Upper lobe of right lung (tissue), 1 donor: ENCODE measurements at regions not wholly inside any gene's neighbourhood (a gene's known extent, or its start where the extent isn't known, plus 50 kb on each side); places are given as distances from the start of the nearest gene placed in this dataset.
A peak's percentile ranks its signal among the peaks of the same experiment; 100 is the strongest.

Source experiments
- ATAC-seq: fragments of 200-7000 bp; cut with Tn5 transposase; one replicate; pipeline ENCODE4 v1.9.1; 2020; ENCODE audit warnings: mild to moderate bottlenecking, moderate library complexity
- DNase-seq: peaks from one replicate; pipeline ENCODE4 v3.0.0-alpha.2; 2020
- H3K27ac ChIP-seq: fragments of 200-600 bp; one replicate; pipeline ENCODE4 v1.8.0; 2022
- H3K27me3 ChIP-seq: fragments of 200-600 bp; one replicate; pipeline ENCODE4 v1.8.0; 2022; ENCODE audit warnings: mild to moderate bottlenecking
- H3K36me3 ChIP-seq: fragments of 200-600 bp; one replicate; pipeline ENCODE4 v1.8.0; 2022
- H3K4me1 ChIP-seq: fragments of 200-600 bp; one replicate; pipeline ENCODE4 v1.8.0; 2022
- H3K4me3 ChIP-seq: fragments of 200-600 bp; one replicate; pipeline ENCODE4 v1.8.0; 2022; ENCODE audit warnings: mild to moderate bottlenecking
- H3K9me3 ChIP-seq: fragments of 200-600 bp; one replicate; pipeline ENCODE4 v1.8.0; 2022
- CTCF ChIP-seq: fragments of 200-600 bp; IDR thresholded peaks from one replicate; pipeline ENCODE4 v1.8.0; 2022; ENCODE audit warnings: antibody characterized with exemption
- intact Hi-C: fragments of 100-400 bp; cut with DNase I; formaldehyde crosslinking; loops from one replicate; pipeline ENCODE4 v1.11.0; 2022
- donor health status: DM: no; HTN: yes; CAD: no; lungs with severe emphysema.

- peaks cover 6% of the 10 kb centered on the region for H3K4me1 ChIP-seq
- H3K4me3 ChIP-seq, result no peak overlapping the region
- H3K27ac ChIP-seq, result no peak overlapping the region
- no peaks in the 10 kb centered on the region for H3K36me3 ChIP-seq
- no peaks in the 10 kb centered on the region for H3K27me3 ChIP-seq
- no peaks in the 10 kb centered on the region for H3K9me3 ChIP-seq
- intact Hi-C loops, result no loop called here
- DNase-seq, result no peak
- ATAC-seq, result peak; percentile 65
- TF ChIP-seq CTCF, result no peak
These were observed 51.0 kb upstream of the LIFR start for GRCh38 chr5:38607396-38607795.

DNA sequence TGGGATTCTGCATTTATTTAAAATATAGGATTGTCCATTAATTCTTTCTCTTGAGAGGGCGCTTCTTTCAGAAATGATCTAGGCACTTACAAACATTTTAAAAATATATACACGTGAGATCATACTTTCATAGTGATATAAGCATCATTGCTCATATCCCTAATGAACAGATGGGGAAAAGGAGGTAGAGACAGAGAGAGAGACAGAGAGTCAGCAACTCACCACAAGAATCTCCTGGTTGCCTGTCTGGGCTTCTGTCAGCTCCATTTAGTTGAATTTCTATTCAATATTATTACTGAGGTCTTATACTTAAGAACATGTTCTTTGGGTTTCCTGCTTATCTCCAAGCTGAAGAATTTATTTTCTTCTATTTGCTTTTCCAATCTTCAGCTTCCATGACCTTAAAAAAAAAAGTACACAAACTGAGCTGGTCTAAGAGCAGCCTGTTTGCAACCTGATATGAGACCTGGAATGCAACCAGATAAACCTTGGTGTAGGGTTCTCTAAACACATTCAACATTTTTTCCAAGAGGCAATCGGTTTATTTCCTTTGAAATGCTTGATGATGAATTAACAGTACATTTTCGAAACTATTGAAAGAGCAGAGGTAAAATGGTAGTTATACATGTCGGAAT lies 51.6 kb upstream of the LIFR start:
- intact Hi-C loops, result no loop called here
- no peak for TF ChIP-seq CTCF
- Histone ChIP-seq H3K4me1 (peaks cover 6% of the 10 kb centered on the region), H3K9me3 (no peaks in the 10 kb centered on the region), H3K27ac (no peak overlapping the region), H3K36me3 (no peaks in the 10 kb centered on the region), H3K4me3 (no peak overlapping the region), H3K27me3 (no peaks in the 10 kb centered on the region)
- DNase-seq (no peak), ATAC-seq (peak; percentile 72)

- peaks cover 6% of the 10 kb centered on the region for H3K4me1 ChIP-seq
- no peaks in the 10 kb centered on the region for H3K9me3 ChIP-seq
- intact Hi-C loops, result no loop called here
- H3K27ac ChIP-seq, result no peak overlapping the region
- DNase-seq, result no peak
- ATAC-seq, result no peak
- H3K4me3 ChIP-seq, result no peak overlapping the region
- TF ChIP-seq CTCF, result no peak
- no peaks in the 10 kb centered on the region for H3K27me3 ChIP-seq
- no peaks in the 10 kb centered on the region for H3K36me3 ChIP-seq
These were observed 52.4 kb upstream of the LIFR start for GRCh38 chr5:38608874-38609273.

GRCh38 chr5:38612851-38613250 lies 56.4 kb upstream of the LIFR start:
- Histone ChIP-seq H3K9me3 (peaks cover 1% of the 10 kb centered on the region), H3K4me3 (no peak overlapping the region), H3K36me3 (no peaks in the 10 kb centered on the region), H3K4me1 (peaks cover 6% of the 10 kb centered on the region), H3K27ac (no peak overlapping the region), H3K27me3 (no peaks in the 10 kb centered on the region)
- no peak for DNase-seq
- intact Hi-C loops, result no loop called here
- no peak for ATAC-seq
- no peak for TF ChIP-seq CTCF

- Histone ChIP-seq H3K4me3 (no peak overlapping the region), H3K9me3 (peaks cover 7% of the 10 kb centered on the region), H3K27me3 (no peaks in the 10 kb centered on the region), H3K36me3 (no peaks in the 10 kb centered on the region), H3K27ac (no peak overlapping the region), H3K4me1 (peaks cover 4% of the 10 kb centered on the region)
- no peak for TF ChIP-seq CTCF
- intact Hi-C loops, result no loop called here
- no peak for ATAC-seq
- no peak for DNase-seq
These were observed 57.0 kb upstream of the LIFR start for GRCh38 chr5:38613490-38613889.
